Fibroblast of lung (primary cell): ENCODE measurements at regions not wholly inside any gene's neighbourhood (a gene's known extent, or its start where the extent isn't known, plus 50 kb on each side); places are given as distances from the start of the nearest gene placed in this dataset.

Source experiments
- CTCF ChIP-seq, 2 donors: IDR thresholded peaks in 1 of 2; conservative IDR thresholded peaks in 1 of 2; 1 replicate in 1 of 2; 2 replicates in 1 of 2; pipeline ENCODE4 v1.5.1; 2011 to 2012; ENCODE audit warnings: low read length in 2 of 2, control low read depth in 1 of 2, inconsistent platforms in 1 of 2, low read depth in 1 of 2, mild to moderate bottlenecking in 1 of 2
- EZH2 ChIP-seq: IDR thresholded peaks from 2 replicates; pipeline ENCODE4 v1.5.1; 2012; ENCODE audit warnings: low read length, control low read depth, mild to moderate bottlenecking; ENCODE audit errors: missing control alignments

- TF ChIP-seq CTCF (conservative IDR thresholded peaks at IDR 0.05 in 1 of 2, IDR thresholded peaks at IDR 0.05 in 1 of 2; ENCODE audit: low read depth in 1 of 2, low read length in 2 of 2) (peak; percentile 3 to 46), EZH2 (no peak)
Observed at GRCh38 chr11:112797648-112798293, 163.4 kb upstream of the NCAM1 start.
